K562 (cell line): ENCODE measurements at regions not wholly inside any gene's neighbourhood (a gene's known extent, or its start where the extent isn't known, plus 50 kb on each side); places are given as distances from the start of the nearest gene placed in this dataset.

Source experiments
- ATAC-seq: fragments of 200-7000 bp; cut with Tn5 transposase; 3 replicates; pipeline ENCODE4 v1.9.1; 2020; ENCODE audit warnings: moderate library complexity
- BruUV-seq: library from RNA; stranded (reverse); fragments of 400-500 nt; replicated peaks from 2 replicates; lab custom pipeline; 2021; lab: Mats Ljungman, UMichigan
- CTCF ChIA-PET: fragments of 300-600 bp; formaldehyde crosslinking; extraction: SDS; loops from one replicate; lab custom pipeline; 2021; ENCODE audit warnings: low intra/inter-chr PET ratio; lab: Yijun Ruan, JAX
- POLR2A ChIA-PET: fragments of 300-600, 350-650 bp; sonication (Branson Sonifier 250); formaldehyde crosslinking; extraction: SDS; loops from one replicate; lab custom pipeline; 2021; ENCODE audit warnings: antibody characterized with exemption, inconsistent platforms; lab: Yijun Ruan, JAX
- DNase-seq, 4 experiments: peaks; one replicate each; pipeline versions ENCODE4 v3.0.0 to v3.0.0-alpha.2; 2011 to 2018; ENCODE audit warnings: low spot score in 3 of 4, mixed read lengths in 3 of 4; ENCODE audit errors: extremely low read depth in 1 of 4
- FAIRE-seq: peaks from 2 replicates; lab custom pipeline; 2011; peaks lifted over from hg19 to GRCh38; lab: Jason Lieb, UNC
- H2AFZ ChIP-seq: 2 replicates; pipeline ENCODE4 v1.6.0; 2011; ENCODE audit warnings: low read depth, low read length, control low read depth, inconsistent platforms
- H3K27ac ChIP-seq: fragments of 200-600 bp; 3 replicates; pipeline ENCODE4 v1.8.0; 2011; ENCODE audit warnings: low read depth, mild to moderate bottlenecking, control low read depth, inconsistent platforms, low read length, moderate library complexity, mixed read lengths; ENCODE audit errors: extremely low read depth
- H3K27me3 ChIP-seq, 2 experiments: fragments of 300-600 bp in 1 of 2; 2 replicates in 1 of 2; 3 replicates in 1 of 2; pipeline versions ENCODE4 v1.6.0 to v1.8.0; 2011; ENCODE audit warnings: inconsistent platforms in 2 of 2, low read length in 2 of 2, mild to moderate bottlenecking in 1 of 2, mixed read lengths in 1 of 2, moderate library complexity in 1 of 2; ENCODE audit not compliant: control insufficient read depth in 2 of 2, insufficient read depth in 2 of 2
- H3K36me3 ChIP-seq: fragments of 300-600 bp; 3 replicates; pipeline ENCODE4 v1.8.0; 2011; ENCODE audit warnings: mild to moderate bottlenecking, low read length, inconsistent platforms; ENCODE audit not compliant: control insufficient read depth, insufficient read depth
- H3K4me1 ChIP-seq, 2 experiments: fragments of 200-600 bp in 1 of 2; replicated peaks in 1 of 2; 2 replicates in 1 of 2; 3 replicates in 1 of 2; pipeline versions ENCODE4 v1.5.1 to v1.8.0; 2011; ENCODE audit warnings: inconsistent platforms in 2 of 2, low read length in 2 of 2, mild to moderate bottlenecking in 1 of 2, mixed read lengths in 1 of 2, moderate library complexity in 1 of 2; ENCODE audit not compliant: control insufficient read depth in 2 of 2, insufficient read depth in 2 of 2
- H3K4me2 ChIP-seq: 2 replicates; pipeline ENCODE4 v1.6.1; 2011; ENCODE audit warnings: low read length, control low read depth, inconsistent platforms, mixed read lengths; ENCODE audit not compliant: insufficient read depth
- H3K4me3 ChIP-seq: fragments of 200-600 bp; sonication (generic), shearing (Covaris generic); 2 replicates; pipeline ENCODE4 v1.5.1; 2016; ENCODE audit warnings: control low read depth, inconsistent platforms
- H3K79me2 ChIP-seq: fragments of 200-600 bp; 3 replicates; pipeline ENCODE4 v1.8.0; 2011; ENCODE audit warnings: low read length, inconsistent platforms; ENCODE audit not compliant: control insufficient read depth, insufficient read depth
- H3K9ac ChIP-seq, 2 experiments: 2 replicates each; pipeline versions ENCODE4 v1.6.0 to v1.6.1; 2011; ENCODE audit warnings: low read depth in 2 of 2, low read length in 2 of 2, control low read depth in 1 of 2, inconsistent platforms in 1 of 2, mild to moderate bottlenecking in 1 of 2, mixed read lengths in 1 of 2; ENCODE audit not compliant: insufficient read depth in 1 of 2
- H3K9me1 ChIP-seq: one replicate; pipeline ENCODE4 v1.6.0; 2011; ENCODE audit warnings: inconsistent platforms, mild to moderate bottlenecking, low read length, moderate library complexity; ENCODE audit not compliant: control insufficient read depth, insufficient read depth
- H3K9me3 ChIP-seq: replicated peaks from 2 replicates; pipeline ENCODE4 v1.5.1; 2011; ENCODE audit warnings: low read depth, low read length, inconsistent platforms; ENCODE audit not compliant: control insufficient read depth, insufficient read depth
- H4K20me1 ChIP-seq: replicated peaks from 2 replicates; pipeline ENCODE4 v1.6.1; 2011; ENCODE audit warnings: low read length, inconsistent platforms, mixed read lengths; ENCODE audit not compliant: control insufficient read depth, insufficient read depth
- BRCA1 ChIP-seq, 2 experiments: fragments of 450-650 bp in 1 of 2; sonication (generic) in 1 of 2; formaldehyde crosslinking in 1 of 2; IDR thresholded peaks; 2 replicates each; pipeline versions ENCODE4 v1.5.0 to v1.6.1; 2017 to 2020; ENCODE audit warnings: mild to moderate bottlenecking in 1 of 2, missing genetic modification reagents in 1 of 2
- CCAR2 ChIP-seq: fragments of 200-400 bp; formaldehyde crosslinking; IDR thresholded peaks from 2 replicates; pipeline ENCODE4 v1.6.1; 2017; ENCODE audit warnings: mild to moderate bottlenecking, low read depth, low read length
- DMBX1 ChIP-seq: fragments of 250-450 bp; sonication (Bioruptor Pico); IDR thresholded peaks from 2 replicates; pipeline ENCODE4 v1.8.0; 2022; ENCODE audit warnings: inconsistent platforms, mild to moderate bottlenecking, moderate library complexity, borderline replicate concordance
- ETV5 ChIP-seq: sonication (generic); formaldehyde crosslinking; IDR thresholded peaks from 2 replicates; pipeline ENCODE4 v1.4.0; 2020; ENCODE audit warnings: low read depth, mild to moderate bottlenecking, missing genetic modification reagents
- FOXJ2 ChIP-seq: fragments of 200-800 bp; sonication (Bioruptor generic); IDR thresholded peaks from 2 replicates; pipeline ENCODE4 v1.6.1; 2016; ENCODE audit warnings: missing genetic modification characterization, missing compliant biosample characterization
- MTA3 ChIP-seq: fragments of 450-650 bp; formaldehyde crosslinking; IDR thresholded peaks from 2 replicates; pipeline ENCODE4 v1.6.1; 2017; ENCODE audit warnings: mild to moderate bottlenecking, borderline replicate concordance
- NFIC ChIP-seq: fragments of 450-650 bp; IDR thresholded peaks from 2 replicates; pipeline ENCODE4 v1.6.1; 2017; ENCODE audit warnings: mild to moderate bottlenecking, inconsistent platforms
- SMC3 ChIP-seq: conservative IDR thresholded peaks from 2 replicates; pipeline ENCODE4 v1.6.1; 2011; ENCODE audit warnings: low read depth, low read length, improper control_type of control experiment; ENCODE audit not compliant: insufficient read depth
- STAT5B ChIP-seq: fragments of 250-450 bp; sonication (Bioruptor Pico); IDR thresholded peaks from 2 replicates; pipeline ENCODE4 v1.8.0; 2021; ENCODE audit warnings: mild to moderate bottlenecking, inconsistent platforms
- TEAD1 ChIP-seq, 2 experiments: fragments of 450-650 bp in 1 of 2; sonication (generic) in 1 of 2; formaldehyde crosslinking; IDR thresholded peaks; 2 replicates each; pipeline versions ENCODE4 v1.4.0 to v1.8.0; 2020 to 2022; ENCODE audit warnings: mild to moderate bottlenecking in 2 of 2, missing genetic modification reagents in 1 of 2
- ZC3H11A ChIP-seq: IDR thresholded peaks from 2 replicates; pipeline ENCODE4 v1.6.1; 2012; ENCODE audit warnings: low read depth, low read length, improper control_type of control experiment
- ZNF75A ChIP-seq: fragments of 450-650 bp; formaldehyde crosslinking; IDR thresholded peaks from 2 replicates; pipeline ENCODE4 v1.4.0; 2020; ENCODE audit warnings: mild to moderate bottlenecking
- WGBS: fragments of 100-300 bp; shearing (Covaris generic); methylation state at CpG from one replicate; pipeline ENCODE4 v1.1.6; 2016; ENCODE audit warnings: low coverage, mixed read lengths; ENCODE audit not compliant: insufficient coverage; ENCODE audit errors: missing lambda C conversion rate; 5-methylcytosine and 5-hydroxymethylcytosine counted together
- in situ Hi-C: fragments of 300-500 bp; cut with MboI; formaldehyde crosslinking; loops from 4 replicates; pipeline ENCODE4 v1.15.0; 2018; ENCODE audit warnings: inconsistent platforms, mixed read lengths
- intact Hi-C: fragments of 100-400 bp; cut with micrococcal nuclease; formaldehyde crosslinking; loops from 2 replicates; pipeline ENCODE4 v1.14.2; 2022
- TF ChIP-seq, protein P1 (sequence below): fragments of 250-450 bp; sonication (Bioruptor Pico); IDR thresholded peaks from 2 replicates; pipeline ENCODE4 v1.8.0; 2021; ENCODE audit warnings: moderate library complexity, mild to moderate bottlenecking, inconsistent platforms

- no peak overlapping the region for H3K4me2 ChIP-seq
- H3K4me3 ChIP-seq: no peak overlapping the region
- in situ Hi-C loops: no loop called here
- H2AFZ ChIP-seq: no peak overlapping the region
- DNase-seq (no peak), FAIRE-seq (no peak), ATAC-seq (no peak)
- intact Hi-C loops: no loop called here
- H3K9me1 ChIP-seq: no peaks in the 10 kb centered on the region
- no peaks in the 10 kb centered on the region for H3K36me3 ChIP-seq
- 0% methylated on average over 2 of the region's 2 CpGs for WGBS
- no peak for TF ChIP-seq BRCA1 (IDR thresholded peaks at IDR 0.05)
- no peak for TF ChIP-seq BRCA1 (CRISPR knock-in tag; IDR thresholded peaks at IDR 0.05)
- TF ChIP-seq CCAR2: no peak
- H3K79me2 ChIP-seq: no peaks in the 10 kb centered on the region
- H3K9me3 ChIP-seq: no peaks in the 10 kb centered on the region
- no peaks in the 10 kb centered on the region for H3K4me1 ChIP-seq
- no peak overlapping the region for H3K27ac ChIP-seq
- H3K27me3 ChIP-seq: no peaks in the 10 kb centered on the region
- BruUV-seq: no TSS peak
- H3K9ac ChIP-seq: no peak overlapping the region
- ChIA-PET POLR2A (no interaction called here), CTCF (no interaction called here)
- H4K20me1 ChIP-seq: no peaks in the 10 kb centered on the region
Measured at GRCh38 chr3:181805703-181806102, 94.0 kb downstream of the SOX2 start.

GRCh38 chr3:181808053-181808452 is 96.3 kb downstream of the SOX2 start:
- Histone ChIP-seq H3K36me3 (no peaks in the 10 kb centered on the region), H3K4me3 (no peak overlapping the region), H3K79me2 (no peaks in the 10 kb centered on the region), H3K4me1 (no peaks in the 10 kb centered on the region), H2AFZ (no peak overlapping the region), H3K9me3 (no peaks in the 10 kb centered on the region), H3K9me1 (no peaks in the 10 kb centered on the region), H3K4me2 (no peak overlapping the region)
- in situ Hi-C loops (no loop called here), intact Hi-C loops (no loop called here)
- DNase-seq (no peak), FAIRE-seq (no peak), ATAC-seq (no peak)
- 2% methylated on average over 5 of the region's 5 CpGs for WGBS
- no TSS peak for BruUV-seq
- POLR2A ChIA-PET: no interaction called here
- no peak for TF ChIP-seq STAT5B
- no peak for TF ChIP-seq MTA3
- TF ChIP-seq FOXJ2: no peak
- TF ChIP-seq DMBX1 (CRISPR knock-in tag): no peak
- TF ChIP-seq NFIC: no peak
- no peak for TF ChIP-seq ZNF75A
- TF ChIP-seq, protein P1, sequence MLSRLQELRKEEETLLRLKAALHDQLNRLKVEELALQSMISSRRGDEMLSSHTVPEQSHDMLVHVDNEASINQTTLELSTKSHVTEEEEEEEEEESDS (CRISPR knock-in tag): no peak
- no peak for TF ChIP-seq TEAD1 (CRISPR knock-in tag; IDR thresholded peaks at IDR 0.05)
- TF ChIP-seq ETV5 (CRISPR knock-in tag): no peak
- TF ChIP-seq SMC3: no peak
- no peak for TF ChIP-seq ZC3H11A
- TF ChIP-seq, all 486 proteins: peak for 0
- CTCF ChIA-PET: no interaction called here
- Histone ChIP-seq H3K27ac (no peak overlapping the region), H4K20me1 (no peaks in the 10 kb centered on the region), H3K27me3 (no peaks in the 10 kb centered on the region), H3K9ac (no peak overlapping the region)
